ENCODE measurements at regions not wholly inside any gene's neighbourhood (a gene's known extent, or its start where the extent isn't known, plus 50 kb on each side); places are given as distances from the start of the nearest gene placed in this dataset.
"Not testable (repeated sequence)": the region's sequence is repeated elsewhere in the genome, so short reads cannot be mapped to it uniquely, and the experiment has no call there.

GRCh38 chr1:96144636-96145035 lies 576.9 kb upstream of the PTBP2 start:
- no peaks in the 10 kb centered on the region for H3K27me3 Mint-ChIP-seq (ENCODE audit: low read depth in 2 of 2)
- no peak overlapping the region for H3K4me3 Mint-ChIP-seq
- intact Hi-C loops (cut with micrococcal nuclease): no loop called here
- H3K27ac ChIP-seq (ENCODE audit: low read length): no peak overlapping the region
- no peak for DNase-seq
- H3K4me3 ChIP-seq (ENCODE audit: low read length): no peak overlapping the region
- H3K4me1 ChIP-seq (ENCODE audit: control insufficient read depth, insufficient read depth, low read length): no peaks in the 10 kb centered on the region
- peaks cover 8% of the 10 kb centered on the region for H3K36me3 Mint-ChIP-seq
- no peak for TF ChIP-seq CTCF (IDR thresholded peaks at IDR 0.05)
- ATAC-seq: no peak
- no peak overlapping the region for H3K27ac Mint-ChIP-seq
- no peaks in the 10 kb centered on the region for H3K27me3 ChIP-seq (ENCODE audit: control insufficient read depth, insufficient read depth, low read length)
- peaks cover 3% of the 10 kb centered on the region for H3K9me3 ChIP-seq (ENCODE audit: control insufficient read depth, insufficient read depth, low read length)
- H3K9me3 Mint-ChIP-seq: peaks cover 8 to 16% of the 10 kb centered on the region in 2 donors
- H3K4me1 Mint-ChIP-seq: no peaks in the 10 kb centered on the region
- 82% methylated on average over 3 of the region's 3 CpGs for WGBS (ENCODE audit: insufficient coverage)
- no peaks in the 10 kb centered on the region for H3K36me3 ChIP-seq (ENCODE audit: control insufficient read depth, insufficient read depth, low read length)

DNA sequence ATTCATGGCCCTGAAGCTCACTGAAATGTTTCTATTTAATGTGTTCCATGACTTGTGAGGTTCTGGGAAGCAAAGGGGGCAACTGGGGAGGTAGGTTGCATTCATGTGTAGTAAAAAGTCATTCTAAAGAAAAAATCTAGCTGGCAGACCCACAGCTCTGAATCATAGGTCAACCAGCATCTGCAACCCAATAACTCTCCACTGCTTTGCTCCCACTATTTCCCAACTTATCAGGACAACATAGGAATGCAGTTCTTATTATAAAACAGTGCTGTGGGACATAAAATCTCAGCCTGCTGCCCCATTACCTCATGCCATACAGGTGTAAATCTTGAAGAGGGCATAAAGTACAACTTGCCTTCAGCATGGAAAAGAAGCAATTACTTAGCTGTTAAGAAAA lies 576.1 kb upstream of the PTBP2 start:
- H3K4me3 Mint-ChIP-seq: no peak overlapping the region
- intact Hi-C loops (cut with micrococcal nuclease): no loop called here

GRCh38 chr1:96152957-96153356 lies 568.6 kb upstream of the PTBP2 start:
- H3K4me1 ChIP-seq (ENCODE audit: control insufficient read depth, insufficient read depth, low read length); ATAC-seq; H3K27ac Mint-ChIP-seq; H3K4me1 Mint-ChIP-seq; H3K4me3 Mint-ChIP-seq; H3K36me3 Mint-ChIP-seq; H3K27me3 ChIP-seq (ENCODE audit: control insufficient read depth, insufficient read depth, low read length); DNase-seq; H3K4me3 ChIP-seq (ENCODE audit: low read length); intact Hi-C loops (cut with micrococcal nuclease); H3K27ac ChIP-seq (ENCODE audit: low read length); H3K27me3 Mint-ChIP-seq (ENCODE audit: low read depth in 2 of 2); H3K36me3 ChIP-seq (ENCODE audit: control insufficient read depth, insufficient read depth, low read length): not testable (repeated sequence)
- peaks cover 11% of the 10 kb centered on the region for H3K9me3 ChIP-seq (ENCODE audit: control insufficient read depth, insufficient read depth, low read length)
- peaks cover 14 to 23% of the 10 kb centered on the region in 2 donors for H3K9me3 Mint-ChIP-seq
- 81% methylated on average over 3 of the region's 3 CpGs for WGBS (ENCODE audit: insufficient coverage)

More for the DNA sequence above, 576.1 kb upstream of the PTBP2 start:
- no peaks in the 10 kb centered on the region for H3K4me1 Mint-ChIP-seq
- H3K36me3 ChIP-seq (ENCODE audit: control insufficient read depth, insufficient read depth, low read length): no peaks in the 10 kb centered on the region
- no peaks in the 10 kb centered on the region for H3K27me3 ChIP-seq (ENCODE audit: control insufficient read depth, insufficient read depth, low read length)
- no peak overlapping the region for H3K27ac Mint-ChIP-seq
- no peaks in the 10 kb centered on the region for H3K4me1 ChIP-seq (ENCODE audit: control insufficient read depth, insufficient read depth, low read length)
- TF ChIP-seq CTCF (IDR thresholded peaks at IDR 0.05): no peak
- H3K4me3 ChIP-seq (ENCODE audit: low read length): no peak overlapping the region
- no peak overlapping the region for H3K27ac ChIP-seq (ENCODE audit: low read length)
- no peaks in the 10 kb centered on the region for H3K27me3 Mint-ChIP-seq (ENCODE audit: low read depth in 2 of 2)
- peaks cover 8% of the 10 kb centered on the region for H3K36me3 Mint-ChIP-seq
- peaks cover 3% of the 10 kb centered on the region for H3K9me3 ChIP-seq (ENCODE audit: control insufficient read depth, insufficient read depth, low read length)
- ATAC-seq (no peak), DNase-seq (no peak)
- H3K9me3 Mint-ChIP-seq: peaks cover 12 to 19% of the 10 kb centered on the region in 2 donors

- Mint-ChIP-seq H3K4me1 (no peaks in the 10 kb centered on the region), H3K27ac (no peak overlapping the region), H3K4me3 (no peak overlapping the region), H3K36me3 (peaks cover 8% of the 10 kb centered on the region), H3K27me3 (ENCODE audit: low read depth in 2 of 2) (no peaks in the 10 kb centered on the region), H3K9me3 (peaks cover 18 to 20% of the 10 kb centered on the region in 2 donors)
- TF ChIP-seq CTCF (IDR thresholded peaks at IDR 0.05): no peak
- H3K9me3 ChIP-seq (ENCODE audit: control insufficient read depth, insufficient read depth, low read length): peaks cover 8% of the 10 kb centered on the region
- no peak for DNase-seq
- no peaks in the 10 kb centered on the region for H3K27me3 ChIP-seq (ENCODE audit: control insufficient read depth, insufficient read depth, low read length)
- no peak overlapping the region for H3K4me3 ChIP-seq (ENCODE audit: low read length)
- H3K36me3 ChIP-seq (ENCODE audit: control insufficient read depth, insufficient read depth, low read length): no peaks in the 10 kb centered on the region
- intact Hi-C loops (cut with micrococcal nuclease): no loop called here
- no peak overlapping the region for H3K27ac ChIP-seq (ENCODE audit: low read length)
- WGBS (ENCODE audit: insufficient coverage): 92% methylated on average over 4 of the region's 4 CpGs
- no peak for ATAC-seq
- no peaks in the 10 kb centered on the region for H3K4me1 ChIP-seq (ENCODE audit: control insufficient read depth, insufficient read depth, low read length)
Measured at GRCh38 chr1:96157101-96157500, 564.5 kb upstream of the PTBP2 start.
